Activated CD8-positive, alpha-beta memory T cell treated with anti-CD3 and anti-CD28 coated beads for 36 hours (primary cell): ENCODE measurements at regions not wholly inside any gene's neighbourhood (a gene's known extent, or its start where the extent isn't known, plus 50 kb on each side); places are given as distances from the start of the nearest gene placed in this dataset.

Experiments used
- CTCF ChIA-PET: fragments of 350-600 bp; sonication (Branson Sonifier 250); formaldehyde crosslinking; loops from one replicate; lab custom pipeline; 2021; ENCODE audit warnings: antibody characterized with exemption; lab: Charles Lee
- POLR2A ChIA-PET: fragments of 350-600 bp; sonication (Branson Sonifier 250); formaldehyde crosslinking; loops from one replicate; lab custom pipeline; 2021; ENCODE audit warnings: antibody characterized with exemption; lab: Charles Lee

- ChIA-PET POLR2A (no interaction called here), CTCF (no interaction called here)
Measured at GRCh38 chr5:31100781-31101310, 92.6 kb upstream of the CDH6 start.

DNA sequence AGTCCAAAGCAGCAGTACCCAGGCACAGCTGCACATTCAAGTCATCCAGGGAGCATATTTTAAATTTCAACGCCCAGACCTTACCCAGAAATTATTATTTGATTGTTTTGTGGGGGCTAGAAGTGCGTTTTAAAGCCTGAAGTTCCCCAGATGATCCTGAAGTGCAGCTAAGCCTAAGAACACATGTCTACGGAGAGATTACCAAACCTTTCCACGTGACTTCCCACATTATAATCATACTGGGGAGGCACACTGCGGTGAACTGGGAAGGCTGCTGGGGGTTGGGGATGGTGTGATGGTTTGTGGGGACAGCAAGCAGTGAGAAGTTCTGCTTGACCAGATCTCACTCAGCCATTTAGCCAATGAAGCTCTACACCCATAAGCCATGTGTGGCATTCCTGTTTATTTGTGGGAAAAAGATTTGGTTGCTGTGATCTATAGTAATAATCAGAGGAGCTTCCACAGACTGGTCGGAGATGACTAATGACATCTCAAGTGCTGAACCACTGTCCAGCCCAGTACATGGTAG, 93.4 kb upstream of the CDH6 start:
- ChIA-PET POLR2A (no interaction called here), CTCF (no interaction called here)

GRCh38 chr5:31098811-31099210, 94.7 kb upstream of the CDH6 start:
- ChIA-PET POLR2A (no interaction called here), CTCF (no interaction called here)

DNA sequence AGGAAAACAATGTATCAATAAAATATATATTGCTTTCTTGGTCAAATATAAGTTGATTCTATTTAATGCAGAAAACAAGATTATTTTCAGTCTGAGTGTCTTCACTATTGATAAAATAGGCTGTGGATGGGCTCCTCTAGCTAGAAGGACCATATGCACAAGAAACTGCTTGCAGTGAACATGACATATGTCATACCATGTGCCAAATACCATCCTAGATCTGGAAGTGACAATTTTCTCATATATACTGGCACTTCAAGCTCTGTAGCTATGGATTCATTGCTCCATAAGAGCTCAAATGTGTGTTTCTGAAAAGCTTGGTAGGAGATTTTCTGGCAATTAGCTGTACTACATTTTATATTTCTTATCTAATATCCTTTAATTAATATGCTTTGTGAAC, 95.6 kb upstream of the CDH6 start:
- POLR2A ChIA-PET, result no interaction called here

DNA sequence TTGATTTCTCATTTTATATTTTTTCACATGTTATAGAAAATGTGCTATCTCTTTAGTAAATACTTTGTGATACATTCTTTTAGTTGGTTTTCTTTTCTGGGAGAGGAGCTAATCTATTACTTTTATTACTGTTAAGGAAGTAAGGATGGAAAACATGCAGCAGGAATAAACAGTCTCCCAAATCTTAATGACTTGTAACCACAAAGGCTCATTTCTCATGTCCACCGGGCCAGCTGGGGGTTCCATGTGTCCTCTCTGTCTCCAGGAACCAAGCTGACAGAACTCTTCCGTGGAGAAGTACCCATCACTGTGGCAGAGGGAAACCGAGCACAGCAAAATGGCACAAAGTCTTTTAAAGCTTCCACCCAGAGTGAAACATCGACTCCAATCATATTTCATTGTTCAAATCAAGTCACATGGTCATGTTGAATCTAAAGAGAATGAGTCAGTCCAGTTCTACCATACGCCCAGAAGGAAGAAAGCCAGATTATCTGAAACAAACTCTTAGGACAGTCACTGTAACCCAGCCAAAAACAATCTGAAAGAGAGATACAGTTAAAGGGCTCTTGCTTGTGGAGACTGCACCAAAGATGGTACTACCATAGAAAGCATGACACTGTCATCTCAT, 97.1 kb upstream of the CDH6 start:
- ChIA-PET POLR2A (no interaction called here), CTCF (no interaction called here)

More for the DNA sequence above, 95.6 kb upstream of the CDH6 start:
- CTCF ChIA-PET, result no interaction called here

DNA sequence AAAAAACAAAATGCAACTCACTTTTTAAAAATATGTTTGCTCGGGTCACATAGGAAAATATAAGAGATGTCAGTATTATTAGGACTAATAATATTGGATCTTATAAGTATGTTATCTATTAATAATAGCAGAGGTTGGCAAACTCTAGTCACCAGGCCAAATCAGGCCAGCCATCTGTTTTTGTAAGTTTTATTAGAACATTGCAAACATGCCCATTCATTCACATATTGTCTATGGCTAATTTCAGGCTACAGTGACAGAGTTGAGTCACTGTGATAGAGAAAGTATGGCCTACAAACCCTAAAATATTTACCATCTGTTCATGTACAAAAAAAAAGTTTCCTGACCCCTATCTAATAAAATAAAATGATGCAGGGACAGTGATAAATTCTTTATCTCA, 97.7 kb upstream of the CDH6 start:
- CTCF ChIA-PET, result no interaction called here
- POLR2A ChIA-PET, result no interaction called here

DNA sequence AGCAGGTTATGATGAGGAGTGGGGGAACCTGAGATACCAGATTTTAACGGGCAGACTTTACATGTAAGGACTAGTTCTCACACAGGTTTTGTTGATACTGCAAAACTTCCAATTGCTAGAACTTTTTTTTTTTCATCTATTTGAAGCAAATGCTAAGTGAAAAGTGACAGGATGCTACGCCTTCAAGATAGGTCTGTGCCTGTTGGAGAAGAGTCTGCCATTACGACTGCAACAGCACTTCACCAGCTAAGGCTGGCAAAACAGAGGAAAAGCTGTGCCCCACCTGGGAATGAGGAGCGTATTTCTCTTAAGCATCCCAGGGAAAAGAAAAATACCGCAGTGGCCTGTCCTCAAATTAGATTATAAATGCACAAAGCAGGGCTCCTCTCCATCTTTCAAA, 102.0 kb upstream of the CDH6 start:
- POLR2A ChIA-PET, result no interaction called here
- CTCF ChIA-PET, result no interaction called here

GRCh38 chr5:31090467-31090866, 103.0 kb upstream of the CDH6 start:
- POLR2A ChIA-PET, result no interaction called here
- CTCF ChIA-PET, result no interaction called here

- CTCF ChIA-PET, result no interaction called here
Measured at GRCh38 chr5:31086839-31087415, 106.6 kb upstream of the CDH6 start.

GRCh38 chr5:31084871-31085270, 108.6 kb upstream of the CDH6 start:
- ChIA-PET POLR2A (no interaction called here), CTCF (no interaction called here)

More at GRCh38 chr5:31086839-31087415, 106.6 kb upstream of the CDH6 start:
- POLR2A ChIA-PET, result no interaction called here

DNA sequence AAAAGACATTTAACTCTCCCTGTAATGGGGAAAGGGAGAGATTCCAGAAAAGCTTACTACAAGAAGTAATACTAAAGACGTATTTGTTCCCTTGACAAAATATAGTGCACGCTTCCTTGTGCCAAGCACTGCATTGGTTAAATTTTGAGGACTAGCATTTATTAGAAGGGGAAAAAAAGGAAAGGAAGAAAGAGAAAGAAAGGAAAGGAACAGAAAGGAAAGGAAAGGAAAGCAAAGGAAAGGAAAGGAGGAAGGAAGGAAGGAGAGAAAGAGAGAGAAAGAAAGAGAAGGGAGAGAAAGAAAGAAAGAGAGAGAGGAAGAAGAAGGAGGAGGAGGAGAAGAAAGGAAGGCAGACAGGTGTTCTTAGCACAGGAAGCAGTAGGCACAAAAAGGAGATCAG, 110.1 kb upstream of the CDH6 start:
- POLR2A ChIA-PET, result no interaction called here
- CTCF ChIA-PET, result no interaction called here

DNA sequence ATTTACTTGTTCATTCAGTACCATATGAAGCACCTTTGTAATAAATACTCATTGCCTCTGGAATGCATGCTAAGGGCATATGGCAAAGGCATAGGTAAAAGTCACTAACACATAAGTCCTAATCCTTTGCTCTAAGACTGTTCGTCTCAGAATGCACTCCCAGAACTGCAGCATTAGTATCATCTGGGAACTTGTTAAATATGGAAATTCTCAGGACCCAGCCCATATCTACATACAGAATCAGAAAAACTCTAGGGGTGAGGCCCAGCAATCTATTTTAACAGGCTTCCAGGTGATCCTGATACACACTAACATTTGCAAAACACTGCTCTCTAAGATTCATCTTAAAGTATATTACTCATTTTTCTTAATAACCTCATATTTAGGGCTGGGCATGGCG, 113.8 kb upstream of the CDH6 start:
- ChIA-PET CTCF (no interaction called here), POLR2A (no interaction called here)

DNA sequence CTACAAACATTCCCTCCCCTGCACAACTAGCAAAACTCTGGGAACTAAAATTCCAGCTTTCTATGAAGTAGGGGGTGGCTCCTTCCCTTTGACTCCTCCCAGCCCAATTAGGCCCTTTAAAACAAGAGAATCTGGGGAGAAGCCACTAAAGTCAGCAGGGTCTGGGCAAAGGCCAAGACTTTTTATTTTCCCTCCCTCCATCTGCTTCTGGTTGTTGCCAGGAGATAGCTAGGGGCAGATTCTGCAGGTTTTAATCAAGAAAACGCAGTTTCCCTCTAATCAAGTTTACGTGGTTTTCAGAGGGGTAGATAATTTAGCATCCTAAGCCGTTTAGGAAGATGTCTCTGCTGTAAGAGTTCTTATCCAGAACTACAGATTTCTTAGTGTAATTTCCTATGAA, 114.5 kb upstream of the CDH6 start:
- POLR2A ChIA-PET, result no interaction called here
- CTCF ChIA-PET, result no interaction called here

DNA sequence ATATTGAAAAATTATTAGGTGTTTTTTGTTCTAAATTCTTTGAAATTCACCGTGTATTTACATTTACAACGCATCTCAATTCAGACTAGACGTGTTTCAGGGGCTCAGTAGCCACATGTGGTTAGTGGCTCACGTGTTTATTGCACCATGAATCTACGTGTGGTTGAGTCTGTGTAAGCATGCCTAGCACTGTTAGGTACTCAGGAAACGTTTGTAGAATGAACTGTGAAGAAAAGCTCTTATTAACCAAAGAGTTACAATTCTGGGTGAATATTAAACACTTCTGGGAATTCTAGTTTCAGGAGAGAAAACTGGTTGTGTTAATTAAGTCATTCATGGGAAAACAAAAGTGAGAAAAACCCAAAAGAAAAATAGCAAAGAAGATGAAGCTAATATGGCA, 117.5 kb upstream of the CDH6 start:
- ChIA-PET POLR2A (no interaction called here), CTCF (no interaction called here)

DNA sequence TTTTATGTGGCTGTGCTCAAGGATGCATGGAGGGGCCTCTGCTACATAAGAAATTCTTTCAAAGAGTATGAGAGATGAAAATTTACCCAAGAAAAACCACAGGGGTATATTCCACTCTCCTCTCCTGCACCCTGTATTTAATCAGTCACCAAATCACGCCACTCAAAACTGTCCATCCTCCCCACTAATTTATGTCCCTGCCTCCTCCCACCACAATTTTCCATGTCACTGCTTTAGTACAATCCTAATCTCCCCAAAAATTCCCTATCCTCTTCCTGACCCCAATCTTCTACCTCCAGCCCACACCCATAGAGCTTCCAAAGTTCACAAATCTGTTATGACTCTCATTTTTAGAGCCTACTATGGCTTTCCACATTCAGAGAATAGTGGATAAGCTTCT, 125.2 kb upstream of the CDH6 start:
- ChIA-PET CTCF (no interaction called here), POLR2A (no interaction called here)

GRCh38 chr5:31066655-31067328, 126.7 kb upstream of the CDH6 start:
- POLR2A ChIA-PET, result no interaction called here

GRCh38 chr5:31064215-31064614, 129.3 kb upstream of the CDH6 start:
- CTCF ChIA-PET, result no interaction called here

More at GRCh38 chr5:31066655-31067328, 126.7 kb upstream of the CDH6 start:
- CTCF ChIA-PET, result no interaction called here

DNA sequence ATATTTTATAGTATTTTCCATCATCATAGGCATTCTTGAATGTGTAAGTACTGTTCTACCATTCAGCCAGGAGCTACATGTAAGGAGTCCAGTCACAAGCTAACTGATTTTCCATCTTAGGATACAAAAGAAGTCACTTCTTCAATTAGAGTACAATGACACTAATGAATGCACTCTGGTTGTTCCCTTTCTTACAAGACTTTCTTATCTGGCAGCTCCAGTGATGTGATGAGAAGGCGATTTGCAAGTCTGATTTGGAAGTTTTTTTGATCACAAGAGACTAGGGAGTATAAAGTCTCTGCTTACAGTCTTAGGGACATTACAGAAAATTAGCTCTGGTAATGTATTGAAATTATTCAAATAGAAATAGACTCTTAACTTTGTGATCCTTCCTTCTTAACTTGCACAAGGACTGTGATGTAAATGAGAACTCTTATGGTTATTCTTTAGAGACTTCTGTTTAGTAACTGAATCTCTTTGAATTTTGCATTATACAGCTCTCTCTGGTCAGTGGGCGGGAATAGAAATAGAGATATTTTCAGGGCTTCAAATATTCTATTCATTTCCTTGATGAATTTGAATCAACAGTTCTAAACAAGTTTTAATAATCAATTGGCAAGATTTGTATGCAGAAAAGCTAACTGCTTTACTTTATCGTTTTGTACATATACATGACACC, 130.4 kb upstream of the CDH6 start:
- POLR2A ChIA-PET, result no interaction called here
- CTCF ChIA-PET, result no interaction called here

More at GRCh38 chr5:31064215-31064614, 129.3 kb upstream of the CDH6 start:
- POLR2A ChIA-PET, result no interaction called here

DNA sequence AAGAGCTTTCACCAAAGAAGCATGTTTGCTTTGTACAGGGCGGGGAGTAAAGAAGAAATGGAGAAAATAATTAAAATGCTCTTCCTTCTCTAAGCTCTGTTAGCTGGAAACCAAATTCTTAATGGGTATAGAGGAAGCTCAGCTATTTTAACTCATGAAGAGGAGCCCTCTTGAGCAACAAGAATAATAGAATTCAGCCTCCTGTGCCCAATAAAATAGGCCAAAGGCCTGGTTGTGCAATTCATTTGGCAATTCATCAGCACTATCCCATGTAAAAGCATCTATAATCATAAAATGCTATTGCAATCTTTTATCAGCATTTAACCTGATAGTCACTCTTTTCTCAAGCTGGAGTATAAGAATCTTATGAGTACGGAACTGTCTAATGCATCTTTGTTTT, 133.6 kb upstream of the CDH6 start:
- ChIA-PET POLR2A (no interaction called here), CTCF (no interaction called here)

- ChIA-PET POLR2A (no interaction called here), CTCF (no interaction called here)
Measured at GRCh38 chr5:31054453-31054852, 139.0 kb upstream of the CDH6 start.
